ENCODE measurements at regions not wholly inside any gene's neighbourhood (a gene's known extent, or its start where the extent isn't known, plus 50 kb on each side); places are given as distances from the start of the nearest gene placed in this dataset.
"Not testable (repeated sequence)": the region's sequence is repeated elsewhere in the genome, so short reads cannot be mapped to it uniquely, and the experiment has no call there.

GRCh38 chr4:28093071-28093470 is 1232.4 kb downstream of the STIM2 start:
- TF ChIP-seq CTCF (IDR thresholded peaks at IDR 0.05; ENCODE audit: insufficient read depth, low read depth, low read length, missing control alignments): no peak
- no peak for DNase-seq (ENCODE audit: low read depth)
- H3K4me3 ChIP-seq (ENCODE audit: low read length): no peak overlapping the region

GRCh38 chr4:28101583-28101982 is 1240.9 kb downstream of the STIM2 start:
- H3K4me3 ChIP-seq (ENCODE audit: low read length): no peak overlapping the region
- DNase-seq (ENCODE audit: low read depth): no peak
- no peak for TF ChIP-seq CTCF (IDR thresholded peaks at IDR 0.05; ENCODE audit: insufficient read depth, low read depth, low read length, missing control alignments)

- no peak overlapping the region for H3K4me3 ChIP-seq (ENCODE audit: low read length)
- no peak for TF ChIP-seq CTCF (IDR thresholded peaks at IDR 0.05; ENCODE audit: insufficient read depth, low read depth, low read length, missing control alignments)
- no peak for DNase-seq (ENCODE audit: low read depth)
Measured at GRCh38 chr4:28105271-28105859, 1244.7 kb downstream of the STIM2 start.

GRCh38 chr4:28106155-28106554 is 1245.5 kb downstream of the STIM2 start:
- TF ChIP-seq CTCF (IDR thresholded peaks at IDR 0.05; ENCODE audit: insufficient read depth, low read depth, low read length, missing control alignments): no peak
- DNase-seq (ENCODE audit: low read depth): no peak

GRCh38 chr4:28109801-28110200 is 1249.2 kb downstream of the STIM2 start:
- no peak for TF ChIP-seq CTCF (IDR thresholded peaks at IDR 0.05; ENCODE audit: insufficient read depth, low read depth, low read length, missing control alignments)
- no peak overlapping the region for H3K4me3 ChIP-seq (ENCODE audit: low read length)
- no peak for DNase-seq (ENCODE audit: low read depth)

More at GRCh38 chr4:28106155-28106554, 1245.5 kb downstream of the STIM2 start:
- no peak overlapping the region for H3K4me3 ChIP-seq (ENCODE audit: low read length)

- H3K4me3 ChIP-seq (ENCODE audit: low read length); DNase-seq (ENCODE audit: low read depth): not testable (repeated sequence)
Measured at GRCh38 chr4:28112691-28113335, 1252.2 kb downstream of the STIM2 start.

GRCh38 chr4:28113586-28113985 is 1252.9 kb downstream of the STIM2 start:
- not testable (repeated sequence) for H3K4me3 ChIP-seq (ENCODE audit: low read length); DNase-seq (ENCODE audit: low read depth)

- not testable (repeated sequence) for DNase-seq (ENCODE audit: low read depth); H3K4me3 ChIP-seq (ENCODE audit: low read length)
Measured at GRCh38 chr4:28116526-28117083, 1256.0 kb downstream of the STIM2 start.
